ENCODE measurements at regions not wholly inside any gene's neighbourhood (a gene's known extent, or its start where the extent isn't known, plus 50 kb on each side); places are given as distances from the start of the nearest gene placed in this dataset.

DNA sequence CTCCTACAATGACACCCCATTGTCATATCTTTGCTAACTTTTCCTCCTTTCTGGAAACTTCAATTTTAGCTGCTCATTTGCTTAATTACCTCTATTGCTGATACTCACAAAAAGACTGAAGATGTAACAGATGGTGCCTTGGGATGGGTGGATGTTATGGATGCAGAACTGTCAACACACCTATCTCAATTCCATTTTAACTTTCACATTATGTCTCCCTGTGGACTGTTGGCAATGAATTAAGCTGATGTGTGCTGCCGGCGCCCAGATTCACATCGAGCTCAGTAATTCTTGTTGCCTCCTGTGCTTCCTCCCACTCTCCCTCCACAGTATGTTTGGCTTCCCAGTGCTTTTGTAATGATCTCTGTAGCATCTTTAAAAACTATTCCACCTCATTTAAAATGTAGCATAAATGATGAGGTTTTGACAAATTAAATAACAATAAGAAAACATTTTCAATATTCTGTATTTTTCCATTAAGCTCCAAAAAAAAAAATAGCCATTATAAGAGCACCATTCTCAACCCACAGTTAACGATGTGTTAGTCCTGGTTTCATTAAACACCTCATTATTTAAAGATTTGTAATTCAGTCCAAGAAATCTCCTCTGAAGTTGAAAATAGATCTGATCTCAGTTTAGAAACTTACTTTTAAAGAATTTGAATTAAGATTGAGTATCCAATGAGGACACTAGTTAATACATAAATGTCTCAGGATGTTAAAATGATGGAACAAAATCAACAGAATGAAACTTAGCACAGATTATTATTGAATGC, 99.9 kb upstream of the FAM216B start:
- TF ChIP-seq REST (IDR thresholded peaks at IDR 0.05; ENCODE audit: low read depth) (no peak), RAD21 (IDR thresholded peaks at IDR 0.05; ENCODE audit: low read depth) (no peak), CEBPB (IDR thresholded peaks at IDR 0.05) (no peak), YY1 (IDR thresholded peaks at IDR 0.05; ENCODE audit: low read depth) (no peak), TAF1 (IDR thresholded peaks at IDR 0.05; ENCODE audit: low read depth) (no peak), FOXM1 (IDR thresholded peaks at IDR 0.05; ENCODE audit: borderline replicate concordance, low read depth) (no peak), EP300 (IDR thresholded peaks at IDR 0.05; ENCODE audit: borderline replicate concordance) (no peak), MAX (IDR thresholded peaks at IDR 0.05) (no peak), CREB1 (IDR thresholded peaks at IDR 0.05; ENCODE audit: low read depth) (no peak)

Measured in Ishikawa (cell line).